ENCODE measurements at regions not wholly inside any gene's neighbourhood (a gene's known extent, or its start where the extent isn't known, plus 50 kb on each side); places are given as distances from the start of the nearest gene placed in this dataset.

- no peak for ATAC-seq (ENCODE audit: insufficient read depth, low FRiP score)
Observed at GRCh38 chr20:60316476-60317158, 358.4 kb downstream of the CDH26 start.

GRCh38 chr20:60317401-60317800, 359.2 kb downstream of the CDH26 start:
- H3K27ac ChIP-seq (ENCODE audit: low read depth in 1 of 2, low read length in 1 of 2) = no peak overlapping the region
- no peaks in the 10 kb centered on the region for H3K4me1 ChIP-seq (ENCODE audit: control insufficient read depth in 5 of 5, insufficient read depth in 5 of 5, low read length in 5 of 5)
- H3K4me3 ChIP-seq = no peak overlapping the region
- no peaks in the 10 kb centered on the region for H3K36me3 ChIP-seq (ENCODE audit: control insufficient read depth in 4 of 4, insufficient read depth in 4 of 4, low read length in 4 of 4)
- 81 to 86% methylated on average over 3 of the region's 3 CpGs for WGBS, 2 donors
- no peaks in the 10 kb centered on the region for H3K27me3 ChIP-seq (ENCODE audit: control insufficient read depth in 3 of 3, insufficient read depth in 3 of 3, low read length in 2 of 3)
- DNase-seq = no peak
- TF ChIP-seq, protein P1, sequence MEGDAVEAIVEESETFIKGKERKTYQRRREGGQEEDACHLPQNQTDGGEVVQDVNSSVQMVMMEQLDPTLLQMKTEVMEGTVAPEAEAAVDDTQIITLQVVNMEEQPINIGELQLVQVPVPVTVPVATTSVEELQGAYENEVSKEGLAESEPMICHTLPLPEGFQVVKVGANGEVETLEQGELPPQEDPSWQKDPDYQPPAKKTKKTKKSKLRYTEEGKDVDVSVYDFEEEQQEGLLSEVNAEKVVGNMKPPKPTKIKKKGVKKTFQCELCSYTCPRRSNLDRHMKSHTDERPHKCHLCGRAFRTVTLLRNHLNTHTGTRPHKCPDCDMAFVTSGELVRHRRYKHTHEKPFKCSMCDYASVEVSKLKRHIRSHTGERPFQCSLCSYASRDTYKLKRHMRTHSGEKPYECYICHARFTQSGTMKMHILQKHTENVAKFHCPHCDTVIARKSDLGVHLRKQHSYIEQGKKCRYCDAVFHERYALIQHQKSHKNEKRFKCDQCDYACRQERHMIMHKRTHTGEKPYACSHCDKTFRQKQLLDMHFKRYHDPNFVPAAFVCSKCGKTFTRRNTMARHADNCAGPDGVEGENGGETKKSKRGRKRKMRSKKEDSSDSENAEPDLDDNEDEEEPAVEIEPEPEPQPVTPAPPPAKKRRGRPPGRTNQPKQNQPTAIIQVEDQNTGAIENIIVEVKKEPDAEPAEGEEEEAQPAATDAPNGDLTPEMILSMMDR (IDR thresholded peaks at IDR 0.05; ENCODE audit: control extremely low read depth, extremely low read depth) = no peak
- ATAC-seq (ENCODE audit: insufficient read depth, low FRiP score) = no peak
- H3K9me3 ChIP-seq (ENCODE audit: control insufficient read depth in 4 of 4, insufficient read depth in 3 of 4, low read length in 3 of 4) = peaks cover 0 to 3% (median under 1%) of the 10 kb centered on the region in 4 donors
- H3K9ac ChIP-seq (ENCODE audit: insufficient read depth in 1 of 2, low read length in 2 of 2) = no peak overlapping the region

More at GRCh38 chr20:60316476-60317158, 358.4 kb downstream of the CDH26 start:
- peaks cover 0 to 3% (median under 1%) of the 10 kb centered on the region in 4 donors for H3K9me3 ChIP-seq (ENCODE audit: control insufficient read depth in 4 of 4, insufficient read depth in 3 of 4, low read length in 3 of 4)
- TF ChIP-seq, protein P1 (IDR thresholded peaks at IDR 0.05; ENCODE audit: control extremely low read depth, extremely low read depth) = no peak
- H3K27ac ChIP-seq (ENCODE audit: low read depth in 1 of 2, low read length in 1 of 2) = no peak overlapping the region
- WGBS, 2 donors = 81 to 86% methylated on average over 7 of the region's 7 CpGs
- no peak overlapping the region for H3K9ac ChIP-seq (ENCODE audit: insufficient read depth in 1 of 2, low read length in 2 of 2)
- DNase-seq = no peak
- H3K27me3 ChIP-seq (ENCODE audit: control insufficient read depth in 3 of 3, insufficient read depth in 3 of 3, low read length in 2 of 3) = no peaks in the 10 kb centered on the region
- H3K4me1 ChIP-seq (ENCODE audit: control insufficient read depth in 5 of 5, insufficient read depth in 5 of 5, low read length in 5 of 5) = no peaks in the 10 kb centered on the region
- no peak overlapping the region for H3K4me3 ChIP-seq
- no peaks in the 10 kb centered on the region for H3K36me3 ChIP-seq (ENCODE audit: control insufficient read depth in 4 of 4, insufficient read depth in 4 of 4, low read length in 4 of 4)

- Histone ChIP-seq H3K27me3 (ENCODE audit: control insufficient read depth in 3 of 3, insufficient read depth in 3 of 3, low read length in 2 of 3) (no peaks in the 10 kb centered on the region), H3K36me3 (ENCODE audit: control insufficient read depth in 4 of 4, insufficient read depth in 4 of 4, low read length in 4 of 4) (no peaks in the 10 kb centered on the region), H3K9me3 (ENCODE audit: control insufficient read depth in 4 of 4, insufficient read depth in 3 of 4, low read length in 3 of 4) (peaks cover 0 to 2% (median 0%) of the 10 kb centered on the region in 4 donors), H3K4me3 (no peak overlapping the region), H3K4me1 (ENCODE audit: control insufficient read depth in 5 of 5, insufficient read depth in 5 of 5, low read length in 5 of 5) (no peaks in the 10 kb centered on the region), H3K9ac (ENCODE audit: insufficient read depth in 1 of 2, low read length in 2 of 2) (no peak overlapping the region), H3K27ac (ENCODE audit: low read depth in 1 of 2, low read length in 1 of 2) (no peak overlapping the region)
- WGBS, 2 donors = 54 to 75% methylated on average over 3 of the region's 3 CpGs
- TF ChIP-seq, protein P1 (IDR thresholded peaks at IDR 0.05; ENCODE audit: control extremely low read depth, extremely low read depth) = no peak
- DNase-seq (no peak), ATAC-seq (ENCODE audit: insufficient read depth, low FRiP score) (no peak)
Observed at GRCh38 chr20:60321601-60322000, 363.4 kb downstream of the CDH26 start.

- ATAC-seq (ENCODE audit: insufficient read depth, low FRiP score) (no peak), DNase-seq (no peak)
- H3K27ac ChIP-seq (ENCODE audit: low read depth in 1 of 2, low read length in 1 of 2) = no peak overlapping the region
- H3K4me3 ChIP-seq = no peak overlapping the region
- TF ChIP-seq, protein P1 (IDR thresholded peaks at IDR 0.05; ENCODE audit: control extremely low read depth, extremely low read depth) = no peak
- no peaks in the 10 kb centered on the region for H3K4me1 ChIP-seq (ENCODE audit: control insufficient read depth in 5 of 5, insufficient read depth in 5 of 5, low read length in 5 of 5)
- WGBS, 2 donors = 94 to 95% methylated on average over 5 of the region's 5 CpGs
- H3K9ac ChIP-seq (ENCODE audit: insufficient read depth in 1 of 2, low read length in 2 of 2) = no peak overlapping the region
- H3K27me3 ChIP-seq (ENCODE audit: control insufficient read depth in 3 of 3, insufficient read depth in 3 of 3, low read length in 2 of 3) = no peaks in the 10 kb centered on the region
- no peaks in the 10 kb centered on the region for H3K36me3 ChIP-seq (ENCODE audit: control insufficient read depth in 4 of 4, insufficient read depth in 4 of 4, low read length in 4 of 4)
- H3K9me3 ChIP-seq (ENCODE audit: control insufficient read depth in 4 of 4, insufficient read depth in 3 of 4, low read length in 3 of 4) = no peaks in the 10 kb centered on the region
Observed at GRCh38 chr20:60326821-60327220, 368.6 kb downstream of the CDH26 start.

Measured in lung (tissue), 11 donors.